Activated CD8-positive, alpha-beta memory T cell treated with anti-CD3 and anti-CD28 coated beads for 1 hour (primary cell): ENCODE measurements at regions not wholly inside any gene's neighbourhood (a gene's known extent, or its start where the extent isn't known, plus 50 kb on each side); places are given as distances from the start of the nearest gene placed in this dataset.

Experiments used
- DNase-seq, 2 donors: peaks; one replicate each; pipeline ENCODE4 v3.0.0-alpha.2; 2020; ENCODE audit warnings: low read depth in 1 of 2; ENCODE audit errors: extremely low read depth in 1 of 2

- DNase-seq: no peak
These were observed 410.6 kb downstream of the FGF9 start for GRCh38 chr13:22081430-22081829.

GRCh38 chr13:22082030-22082429 is 411.2 kb downstream of the FGF9 start:
- no peak for DNase-seq

GRCh38 chr13:22082437-22083100 is 411.7 kb downstream of the FGF9 start:
- no peak for DNase-seq

GRCh38 chr13:22085001-22085400 is 414.1 kb downstream of the FGF9 start:
- DNase-seq: no peak

- DNase-seq: no peak
These were observed 415.9 kb downstream of the FGF9 start for GRCh38 chr13:22086597-22087330.

GRCh38 chr13:22090106-22090505 is 419.2 kb downstream of the FGF9 start:
- DNase-seq: no peak

GRCh38 chr13:22091222-22091970 is 420.5 kb downstream of the FGF9 start:
- no peak for DNase-seq

- DNase-seq: no peak
These were observed 421.1 kb downstream of the FGF9 start for GRCh38 chr13:22091971-22092300.

GRCh38 chr13:22092791-22093560 is 422.1 kb downstream of the FGF9 start:
- no peak for DNase-seq

- no peak for DNase-seq
These were observed 424.9 kb downstream of the FGF9 start for GRCh38 chr13:22095794-22096193.

- no peak for DNase-seq
These were observed 428.7 kb downstream of the FGF9 start for GRCh38 chr13:22099585-22099984.

GRCh38 chr13:22102271-22102670 is 431.4 kb downstream of the FGF9 start:
- no peak for DNase-seq

- no peak for DNase-seq
These were observed 432.5 kb downstream of the FGF9 start for GRCh38 chr13:22103046-22104027.

- no peak for DNase-seq
These were observed 435.2 kb downstream of the FGF9 start for GRCh38 chr13:22106058-22106457.

GRCh38 chr13:22107549-22107948 is 436.7 kb downstream of the FGF9 start:
- no peak for DNase-seq

GRCh38 chr13:22108283-22108942 is 437.5 kb downstream of the FGF9 start:
- DNase-seq: no peak

- no peak for DNase-seq
These were observed 438.1 kb downstream of the FGF9 start for GRCh38 chr13:22108979-22109378.

GRCh38 chr13:22110368-22110767 is 439.5 kb downstream of the FGF9 start:
- no peak for DNase-seq

GRCh38 chr13:22111152-22111783 is 440.4 kb downstream of the FGF9 start:
- no peak for DNase-seq
